ENCODE measurements at regions not wholly inside any gene's neighbourhood (a gene's known extent, or its start where the extent isn't known, plus 50 kb on each side); places are given as distances from the start of the nearest gene placed in this dataset.

DNA sequence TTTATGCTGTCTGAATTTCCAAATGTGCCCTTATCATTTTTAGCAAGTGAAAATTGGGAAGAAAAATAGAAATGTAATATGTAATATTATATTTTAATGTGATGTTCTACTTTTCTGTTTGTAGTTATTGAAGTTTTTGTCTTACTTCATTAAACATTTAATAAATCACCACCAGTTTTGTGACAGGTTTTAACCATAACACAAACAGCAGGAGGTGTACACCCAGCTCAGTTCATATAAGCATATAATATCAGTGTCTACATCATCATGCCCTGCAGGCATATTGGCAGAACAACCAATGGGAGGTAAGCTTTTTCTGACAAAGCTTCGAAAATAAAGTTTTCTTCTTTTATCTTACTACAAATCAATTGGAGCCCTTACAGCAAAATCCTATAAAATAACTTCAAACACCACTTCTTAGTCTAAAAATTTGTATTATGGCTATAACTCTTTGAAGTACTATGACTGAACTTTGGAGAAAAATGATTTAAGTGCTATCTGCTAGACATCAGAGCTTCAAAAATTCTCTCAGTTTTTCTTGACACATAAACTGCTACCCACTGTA, 236.7 kb downstream of the BARHL2 start:
- H3K9me3 ChIP-seq: no peaks in the 10 kb centered on the region
- H3K27ac ChIP-seq: no peak overlapping the region
- H3K27me3 ChIP-seq: no peaks in the 10 kb centered on the region
- no peaks in the 10 kb centered on the region for H3K36me3 ChIP-seq
- intact Hi-C loops (cut with DNase I): no loop called here
- no peak overlapping the region for H3K4me3 ChIP-seq
- WGBS, 3 donors: 51 to 72% (median 59%) methylated on average over 1 of the region's 1 CpG
- H3K4me1 ChIP-seq (ENCODE audit: insufficient read depth): no peaks in the 10 kb centered on the region
- TF ChIP-seq EP300 (IDR thresholded peaks at IDR 0.05): no peak
- no peak for TF ChIP-seq POLR2A (IDR thresholded peaks at IDR 0.05)
- TF ChIP-seq, protein P1, sequence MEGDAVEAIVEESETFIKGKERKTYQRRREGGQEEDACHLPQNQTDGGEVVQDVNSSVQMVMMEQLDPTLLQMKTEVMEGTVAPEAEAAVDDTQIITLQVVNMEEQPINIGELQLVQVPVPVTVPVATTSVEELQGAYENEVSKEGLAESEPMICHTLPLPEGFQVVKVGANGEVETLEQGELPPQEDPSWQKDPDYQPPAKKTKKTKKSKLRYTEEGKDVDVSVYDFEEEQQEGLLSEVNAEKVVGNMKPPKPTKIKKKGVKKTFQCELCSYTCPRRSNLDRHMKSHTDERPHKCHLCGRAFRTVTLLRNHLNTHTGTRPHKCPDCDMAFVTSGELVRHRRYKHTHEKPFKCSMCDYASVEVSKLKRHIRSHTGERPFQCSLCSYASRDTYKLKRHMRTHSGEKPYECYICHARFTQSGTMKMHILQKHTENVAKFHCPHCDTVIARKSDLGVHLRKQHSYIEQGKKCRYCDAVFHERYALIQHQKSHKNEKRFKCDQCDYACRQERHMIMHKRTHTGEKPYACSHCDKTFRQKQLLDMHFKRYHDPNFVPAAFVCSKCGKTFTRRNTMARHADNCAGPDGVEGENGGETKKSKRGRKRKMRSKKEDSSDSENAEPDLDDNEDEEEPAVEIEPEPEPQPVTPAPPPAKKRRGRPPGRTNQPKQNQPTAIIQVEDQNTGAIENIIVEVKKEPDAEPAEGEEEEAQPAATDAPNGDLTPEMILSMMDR (IDR thresholded peaks at IDR 0.05): no peak
- DNase-seq: no peak

DNA sequence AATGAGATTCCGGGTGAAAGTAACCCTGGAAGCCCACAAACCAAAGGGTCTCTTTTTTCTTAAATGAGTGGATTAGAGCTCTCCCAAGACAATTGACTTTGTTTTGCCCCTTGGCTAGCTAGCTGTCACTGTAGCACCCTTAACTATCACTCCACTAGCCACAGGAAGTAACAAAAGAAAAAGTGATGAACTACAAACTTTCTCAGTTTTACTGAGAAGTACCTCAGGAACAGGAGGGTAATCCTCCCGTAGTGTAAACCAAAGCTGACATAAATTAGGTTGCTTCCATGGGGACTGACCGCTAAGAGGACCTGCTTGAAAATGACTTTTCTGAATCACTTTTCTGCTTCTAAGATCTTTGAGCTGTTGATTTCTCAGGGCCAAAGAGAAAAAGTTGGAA, 240.1 kb downstream of the BARHL2 start:
- H3K27me3 ChIP-seq: no peaks in the 10 kb centered on the region
- H3K9me3 ChIP-seq: no peaks in the 10 kb centered on the region
- TF ChIP-seq EP300 (IDR thresholded peaks at IDR 0.05) (no peak), POLR2A (IDR thresholded peaks at IDR 0.05) (no peak)
- TF ChIP-seq, protein P1 (IDR thresholded peaks at IDR 0.05): no peak
- H3K4me3 ChIP-seq: no peak overlapping the region
- H3K4me1 ChIP-seq (ENCODE audit: insufficient read depth): no peaks in the 10 kb centered on the region
- no peak overlapping the region for H3K27ac ChIP-seq
- H3K36me3 ChIP-seq: no peaks in the 10 kb centered on the region
- DNase-seq: no peak
- 60 to 83% (median 67%) methylated on average over 3 of the region's 3 CpGs for WGBS, 3 donors
- intact Hi-C loops (cut with DNase I): no loop called here

DNA sequence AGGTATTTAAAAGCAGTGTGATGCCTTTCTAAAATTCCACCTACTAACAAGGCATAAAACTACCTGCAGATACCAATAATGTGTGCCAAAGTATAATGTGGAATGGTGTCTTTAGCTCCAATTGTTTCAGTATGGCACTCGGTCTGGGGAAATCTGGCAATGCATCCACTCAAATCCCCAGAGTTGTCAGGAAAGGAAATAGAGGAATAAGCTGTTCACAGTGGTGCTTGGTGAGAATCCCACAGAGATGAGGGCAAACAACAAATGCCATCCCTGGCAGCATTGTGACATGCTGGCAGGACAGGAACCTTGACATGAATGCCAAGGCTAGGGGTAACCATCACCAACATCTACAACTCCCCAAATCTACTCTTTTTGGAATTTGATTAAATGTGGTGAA, 240.7 kb downstream of the BARHL2 start:
- Histone ChIP-seq H3K4me3 (no peak overlapping the region), H3K4me1 (ENCODE audit: insufficient read depth) (no peaks in the 10 kb centered on the region), H3K9me3 (no peaks in the 10 kb centered on the region), H3K36me3 (no peaks in the 10 kb centered on the region), H3K27me3 (no peaks in the 10 kb centered on the region), H3K27ac (no peak overlapping the region)
- intact Hi-C loops (cut with DNase I): no loop called here
- DNase-seq: no peak
- WGBS, 3 donors: 25 to 76% (median 59%) methylated on average over 1 of the region's 1 CpG
- TF ChIP-seq, protein P1 (IDR thresholded peaks at IDR 0.05): no peak
- TF ChIP-seq POLR2A (IDR thresholded peaks at IDR 0.05) (no peak), EP300 (IDR thresholded peaks at IDR 0.05) (no peak)

DNA sequence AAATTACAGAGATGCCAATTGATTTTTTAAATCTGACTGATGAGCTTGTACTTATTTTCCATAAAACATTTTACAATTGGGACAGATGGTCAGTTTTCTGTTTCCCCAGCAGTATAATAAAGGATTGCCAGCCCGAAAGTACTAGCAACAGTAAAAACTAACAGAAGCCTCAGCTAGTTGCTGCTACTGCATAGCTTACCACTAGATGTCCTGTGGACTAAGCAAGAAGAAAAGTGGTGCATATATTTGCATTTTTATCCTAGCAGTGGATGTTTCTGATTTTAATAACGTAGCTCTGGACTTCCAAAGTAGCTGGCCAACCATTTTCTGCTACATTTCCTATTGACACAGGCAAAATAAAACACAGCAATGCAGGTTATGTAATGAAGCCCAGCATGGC, 241.5 kb downstream of the BARHL2 start:
- Histone ChIP-seq H3K27me3 (no peaks in the 10 kb centered on the region), H3K27ac (no peak overlapping the region), H3K4me1 (ENCODE audit: insufficient read depth) (no peaks in the 10 kb centered on the region), H3K4me3 (no peak overlapping the region), H3K36me3 (no peaks in the 10 kb centered on the region), H3K9me3 (no peaks in the 10 kb centered on the region)
- TF ChIP-seq EP300 (IDR thresholded peaks at IDR 0.05): no peak
- TF ChIP-seq POLR2A (IDR thresholded peaks at IDR 0.05): no peak
- TF ChIP-seq, protein P1 (IDR thresholded peaks at IDR 0.05): no peak
- intact Hi-C loops (cut with DNase I): no loop called here
- WGBS, 3 donors: 12 to 14% (median 13%) methylated on average over 2 of the region's 2 CpGs
- no peak for DNase-seq

Measured in ovary (tissue), 7 donors.